Astrocyte of the spinal cord (primary cell): ENCODE measurements at regions not wholly inside any gene's neighbourhood (a gene's known extent, or its start where the extent isn't known, plus 50 kb on each side); places are given as distances from the start of the nearest gene placed in this dataset.
"Not testable (repeated sequence)": the region's sequence is repeated elsewhere in the genome, so short reads cannot be mapped to it uniquely, and the experiment has no call there.

Experiments
- DNase-seq: peaks from one replicate; pipeline ENCODE4 v3.0.0; 2011; ENCODE audit warnings: low read depth, low spot score
- H3K4me3 ChIP-seq: 2 replicates; pipeline ENCODE4 v1.5.1; 2011; ENCODE audit warnings: low read depth, mild to moderate bottlenecking, low read length, moderate library complexity
- in situ Hi-C: cut with HindIII; loops from 2 replicates; pipeline ENCODE4 v1.10.0; 2017; ENCODE audit warnings: low sequenced_read_pairs
- TF ChIP-seq, protein P1 (sequence below): IDR thresholded peaks from 2 replicates; pipeline ENCODE4 v1.5.1; 2012; ENCODE audit warnings: low read depth, mild to moderate bottlenecking, low read length, inconsistent platforms

GRCh38 chr2:104939570-104940217, 85.8 kb downstream of the POU3F3 start:
- in situ Hi-C loops, result no loop called here
- no peak for DNase-seq
- H3K4me3 ChIP-seq, result no peak overlapping the region

GRCh38 chr2:104944495-104944894, 90.6 kb downstream of the POU3F3 start:
- TF ChIP-seq, protein P1, sequence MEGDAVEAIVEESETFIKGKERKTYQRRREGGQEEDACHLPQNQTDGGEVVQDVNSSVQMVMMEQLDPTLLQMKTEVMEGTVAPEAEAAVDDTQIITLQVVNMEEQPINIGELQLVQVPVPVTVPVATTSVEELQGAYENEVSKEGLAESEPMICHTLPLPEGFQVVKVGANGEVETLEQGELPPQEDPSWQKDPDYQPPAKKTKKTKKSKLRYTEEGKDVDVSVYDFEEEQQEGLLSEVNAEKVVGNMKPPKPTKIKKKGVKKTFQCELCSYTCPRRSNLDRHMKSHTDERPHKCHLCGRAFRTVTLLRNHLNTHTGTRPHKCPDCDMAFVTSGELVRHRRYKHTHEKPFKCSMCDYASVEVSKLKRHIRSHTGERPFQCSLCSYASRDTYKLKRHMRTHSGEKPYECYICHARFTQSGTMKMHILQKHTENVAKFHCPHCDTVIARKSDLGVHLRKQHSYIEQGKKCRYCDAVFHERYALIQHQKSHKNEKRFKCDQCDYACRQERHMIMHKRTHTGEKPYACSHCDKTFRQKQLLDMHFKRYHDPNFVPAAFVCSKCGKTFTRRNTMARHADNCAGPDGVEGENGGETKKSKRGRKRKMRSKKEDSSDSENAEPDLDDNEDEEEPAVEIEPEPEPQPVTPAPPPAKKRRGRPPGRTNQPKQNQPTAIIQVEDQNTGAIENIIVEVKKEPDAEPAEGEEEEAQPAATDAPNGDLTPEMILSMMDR, result peak; percentile 55
- peak; percentile 46 for DNase-seq
- in situ Hi-C loops, result no loop called here
- no peak overlapping the region for H3K4me3 ChIP-seq

More at GRCh38 chr2:104939570-104940217, 85.8 kb downstream of the POU3F3 start:
- TF ChIP-seq, protein P1, result no peak

DNA sequence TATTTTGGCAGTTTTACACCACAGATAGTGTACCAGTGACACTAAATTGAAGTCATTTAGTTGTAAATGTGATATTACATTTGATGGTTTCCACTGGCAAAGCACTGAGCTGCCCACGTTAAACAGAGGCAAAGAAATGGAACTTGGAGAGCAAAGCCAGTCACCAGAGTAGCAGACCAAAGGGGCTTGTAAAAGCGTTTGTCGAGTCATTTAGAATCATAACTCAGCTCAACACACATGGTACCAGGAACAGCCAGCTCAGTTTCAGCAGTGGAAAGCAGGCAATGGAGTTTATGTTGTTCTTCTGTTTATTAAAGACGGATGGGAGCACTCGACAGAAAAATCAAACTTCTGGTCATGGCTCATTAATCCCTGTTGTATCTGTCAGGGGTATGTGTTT, 91.2 kb downstream of the POU3F3 start:
- TF ChIP-seq, protein P1, result no peak
- no peak for DNase-seq
- H3K4me3 ChIP-seq, result no peak overlapping the region
- in situ Hi-C loops, result no loop called here

- no peak overlapping the region for H3K4me3 ChIP-seq
- TF ChIP-seq, protein P1, result no peak
- DNase-seq, result no peak
- in situ Hi-C loops, result no loop called here
Observed at GRCh38 chr2:104945866-104946265, 92.0 kb downstream of the POU3F3 start.

GRCh38 chr2:104947456-104947855, 90.4 kb upstream of the MRPS9 start:
- H3K4me3 ChIP-seq, DNase-seq, in situ Hi-C loops: not testable (repeated sequence)

DNA sequence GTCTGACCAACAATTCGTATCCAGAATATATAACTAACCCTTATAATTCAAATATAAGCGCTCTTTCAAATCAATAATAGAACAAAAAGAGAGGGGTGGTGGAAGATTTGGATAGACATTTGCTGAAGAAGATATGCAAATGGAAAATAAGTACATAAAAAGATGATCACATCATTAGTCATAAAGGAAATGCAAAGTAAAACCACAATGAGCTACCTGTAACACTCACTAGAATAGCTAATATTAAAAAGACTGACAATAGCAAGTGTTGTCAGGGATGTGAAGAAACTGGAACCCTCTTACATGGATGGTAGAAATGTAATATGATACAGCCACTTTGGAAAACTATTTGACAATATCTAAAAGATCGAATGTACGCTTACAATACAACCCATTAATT, 84.9 kb upstream of the MRPS9 start:
- TF ChIP-seq, protein P1, result no peak
- no peak for DNase-seq
- in situ Hi-C loops, result no loop called here
- H3K4me3 ChIP-seq, result no peak overlapping the region

DNA sequence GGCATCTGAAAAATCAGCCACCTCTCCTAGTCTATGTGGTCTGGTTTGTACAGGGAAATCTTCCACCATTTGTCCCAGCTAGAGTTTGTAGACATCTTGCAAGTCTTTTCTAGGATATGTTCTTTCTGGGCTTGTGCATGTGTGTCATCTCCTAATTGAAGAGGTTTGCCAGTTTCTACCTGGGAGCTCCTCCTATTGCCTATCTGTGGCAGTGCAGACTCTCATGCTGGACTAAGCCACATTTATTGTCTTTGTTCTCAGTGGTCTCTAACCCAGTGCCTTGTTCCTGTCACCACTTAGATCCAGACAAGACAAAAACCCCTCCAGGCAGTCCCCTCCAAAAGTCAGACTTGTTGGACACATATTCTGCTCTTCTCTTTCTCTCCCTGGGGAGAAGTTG, 72.0 kb upstream of the MRPS9 start:
- no peak for DNase-seq
- TF ChIP-seq, protein P1, result no peak
- in situ Hi-C loops, result no loop called here

More for the DNA sequence above, 72.0 kb upstream of the MRPS9 start:
- H3K4me3 ChIP-seq, result no peak overlapping the region
